ENCODE measurements at regions not wholly inside any gene's neighbourhood (a gene's known extent, or its start where the extent isn't known, plus 50 kb on each side); places are given as distances from the start of the nearest gene placed in this dataset.

- intact Hi-C loops (cut with DNase I), result no loop called here
Measured at GRCh38 chr11:57871231-57871630, 109.6 kb downstream of the CTNND1 start.

GRCh38 chr11:57873196-57873911 lies 111.8 kb downstream of the CTNND1 start:
- TF ChIP-seq CTCF (IDR thresholded peaks at IDR 0.05), result no peak
- Histone ChIP-seq H3K36me3 (ENCODE audit: insufficient read depth in 1 of 2, low read depth in 1 of 2) (no peaks in the 10 kb centered on the region), H3K27me3 (ENCODE audit: insufficient read depth in 3 of 3, low read length in 2 of 3) (no peaks in the 10 kb centered on the region), H3K4me3 (no peak overlapping the region), H3K9me3 (no peaks in the 10 kb centered on the region), H3K4me1 (no peaks in the 10 kb centered on the region), H3K27ac (no peak overlapping the region)
- DNase-seq, result no peak
- ATAC-seq, result no peak
- 69 to 83% (median 79%) methylated on average over 7 of the region's 7 CpGs for WGBS, 3 donors
- intact Hi-C loops (cut with DNase I), result no loop called here

More at GRCh38 chr11:57871231-57871630, 109.6 kb downstream of the CTNND1 start:
- no peak for TF ChIP-seq CTCF (IDR thresholded peaks at IDR 0.05)
- no peaks in the 10 kb centered on the region for H3K4me1 ChIP-seq
- H3K36me3 ChIP-seq (ENCODE audit: insufficient read depth in 1 of 2, low read depth in 1 of 2), result no peaks in the 10 kb centered on the region
- ATAC-seq (no peak), DNase-seq (no peak)
- H3K27ac ChIP-seq, result no peak overlapping the region
- WGBS, 3 donors, result 76 to 94% (median 79%) methylated on average over 7 of the region's 7 CpGs
- H3K4me3 ChIP-seq, result no peak overlapping the region
- no peaks in the 10 kb centered on the region for H3K9me3 ChIP-seq
- no peaks in the 10 kb centered on the region for H3K27me3 ChIP-seq (ENCODE audit: insufficient read depth in 3 of 3, low read length in 2 of 3)

- no peaks in the 10 kb centered on the region for H3K4me1 ChIP-seq
- ATAC-seq, result no peak
- H3K27ac ChIP-seq, result no peak overlapping the region
- no peak overlapping the region for H3K4me3 ChIP-seq
- H3K9me3 ChIP-seq, result no peaks in the 10 kb centered on the region
- WGBS, 3 donors, result 22 to 40% (median 22%) methylated on average over 8 to 10 of the region's 10 CpGs
- no peak for DNase-seq
- intact Hi-C loops (cut with DNase I), result no loop called here
- H3K27me3 ChIP-seq (ENCODE audit: insufficient read depth in 3 of 3, low read length in 2 of 3), result no peaks in the 10 kb centered on the region
- TF ChIP-seq CTCF (IDR thresholded peaks at IDR 0.05), result no peak
- no peaks in the 10 kb centered on the region for H3K36me3 ChIP-seq (ENCODE audit: insufficient read depth in 1 of 2, low read depth in 1 of 2)
Measured at GRCh38 chr11:57874981-57875380, 113.4 kb downstream of the CTNND1 start.

GRCh38 chr11:57881647-57882046 lies 120.0 kb downstream of the CTNND1 start:
- H3K27ac ChIP-seq, result no peak overlapping the region
- 59 to 63% (median 62%) methylated on average over 3 of the region's 3 CpGs for WGBS, 3 donors
- no peak overlapping the region for H3K4me3 ChIP-seq
- DNase-seq, result no peak
- ATAC-seq, result no peak
- no peaks in the 10 kb centered on the region for H3K9me3 ChIP-seq
- H3K36me3 ChIP-seq (ENCODE audit: insufficient read depth in 1 of 2, low read depth in 1 of 2), result no peaks in the 10 kb centered on the region
- H3K27me3 ChIP-seq (ENCODE audit: insufficient read depth in 3 of 3, low read length in 2 of 3), result no peaks in the 10 kb centered on the region
- intact Hi-C loops (cut with DNase I), result no loop called here
- no peaks in the 10 kb centered on the region for H3K4me1 ChIP-seq
- no peak for TF ChIP-seq CTCF (IDR thresholded peaks at IDR 0.05)

- no peak for TF ChIP-seq CTCF (IDR thresholded peaks at IDR 0.05)
- H3K27me3 ChIP-seq (ENCODE audit: insufficient read depth in 3 of 3, low read length in 2 of 3), result no peaks in the 10 kb centered on the region
- no peak overlapping the region for H3K27ac ChIP-seq
- H3K4me1 ChIP-seq, result no peaks in the 10 kb centered on the region
- 86 to 94% (median 87%) methylated on average over 1 of the region's 1 CpG for WGBS, 3 donors
- no peaks in the 10 kb centered on the region for H3K36me3 ChIP-seq (ENCODE audit: insufficient read depth in 1 of 2, low read depth in 1 of 2)
- intact Hi-C loops (cut with DNase I), result no loop called here
- DNase-seq (no peak), ATAC-seq (no peak)
- H3K4me3 ChIP-seq, result no peak overlapping the region
- H3K9me3 ChIP-seq, result no peaks in the 10 kb centered on the region
Measured at GRCh38 chr11:57883630-57884029, 122.0 kb downstream of the CTNND1 start.

Data from psoas muscle (tissue), 7 donors.